Type B pancreatic cell (in vitro differentiated cells): ENCODE measurements at regions not wholly inside any gene's neighbourhood (a gene's known extent, or its start where the extent isn't known, plus 50 kb on each side); places are given as distances from the start of the nearest gene placed in this dataset.

Experiments used
- DNase-seq: peaks from one replicate; pipeline ENCODE4 v3.0.0; 2021; ENCODE audit warnings: mixed read lengths; ENCODE audit not compliant: unreplicated experiment; ENCODE audit errors: extremely low spot score
- H3K27ac Mint-ChIP-seq: 2 replicates; pipeline ENCODE4 v1.8.0; 2021; ENCODE audit warnings: mild to moderate bottlenecking, mixed read lengths
- H3K27me3 Mint-ChIP-seq: 2 replicates; pipeline ENCODE4 v1.8.0; 2021; ENCODE audit warnings: mixed read lengths
- H3K36me3 Mint-ChIP-seq: 2 replicates; pipeline ENCODE4 v1.8.0; 2021; ENCODE audit warnings: mixed read lengths
- H3K4me1 Mint-ChIP-seq: one replicate; pipeline ENCODE4 v1.8.0; 2021; ENCODE audit warnings: mixed read lengths; ENCODE audit not compliant: unreplicated experiment
- H3K4me3 Mint-ChIP-seq: 2 replicates; pipeline ENCODE4 v1.8.0; 2021; ENCODE audit warnings: mild to moderate bottlenecking, mixed read lengths
- H3K9me3 Mint-ChIP-seq: 2 replicates; pipeline ENCODE4 v1.8.0; 2021; ENCODE audit warnings: mixed read lengths
- TF ChIP-seq, protein P1 (sequence below): fragments of 200-600 bp; sonication (generic); conservative IDR thresholded peaks from 2 replicates; pipeline ENCODE4 v1.5.0; 2021; ENCODE audit warnings: antibody characterized with exemption, mild to moderate bottlenecking

DNA sequence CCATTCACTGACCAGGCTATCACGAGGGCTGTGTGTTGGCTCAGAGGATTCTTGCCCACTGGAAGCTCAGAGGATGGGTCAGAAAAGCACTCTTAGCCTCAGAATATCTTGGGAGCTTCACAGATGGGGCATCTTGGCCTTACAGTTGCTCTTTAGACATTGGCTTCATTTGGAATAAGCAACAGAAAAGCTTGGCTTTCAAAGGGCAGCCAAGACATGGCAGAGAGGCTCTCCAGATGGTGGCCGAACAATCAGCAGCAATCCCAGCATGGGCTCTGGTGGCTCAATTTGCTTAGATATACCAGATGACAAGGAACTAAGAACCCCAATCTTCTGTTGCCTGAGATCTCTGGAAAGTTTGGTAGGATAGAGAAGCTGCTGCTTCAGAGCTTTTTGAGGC lies 446.2 kb downstream of the ADRA2A start:
- TF ChIP-seq, protein P1, sequence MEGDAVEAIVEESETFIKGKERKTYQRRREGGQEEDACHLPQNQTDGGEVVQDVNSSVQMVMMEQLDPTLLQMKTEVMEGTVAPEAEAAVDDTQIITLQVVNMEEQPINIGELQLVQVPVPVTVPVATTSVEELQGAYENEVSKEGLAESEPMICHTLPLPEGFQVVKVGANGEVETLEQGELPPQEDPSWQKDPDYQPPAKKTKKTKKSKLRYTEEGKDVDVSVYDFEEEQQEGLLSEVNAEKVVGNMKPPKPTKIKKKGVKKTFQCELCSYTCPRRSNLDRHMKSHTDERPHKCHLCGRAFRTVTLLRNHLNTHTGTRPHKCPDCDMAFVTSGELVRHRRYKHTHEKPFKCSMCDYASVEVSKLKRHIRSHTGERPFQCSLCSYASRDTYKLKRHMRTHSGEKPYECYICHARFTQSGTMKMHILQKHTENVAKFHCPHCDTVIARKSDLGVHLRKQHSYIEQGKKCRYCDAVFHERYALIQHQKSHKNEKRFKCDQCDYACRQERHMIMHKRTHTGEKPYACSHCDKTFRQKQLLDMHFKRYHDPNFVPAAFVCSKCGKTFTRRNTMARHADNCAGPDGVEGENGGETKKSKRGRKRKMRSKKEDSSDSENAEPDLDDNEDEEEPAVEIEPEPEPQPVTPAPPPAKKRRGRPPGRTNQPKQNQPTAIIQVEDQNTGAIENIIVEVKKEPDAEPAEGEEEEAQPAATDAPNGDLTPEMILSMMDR = no peak
- DNase-seq = no peak
- Mint-ChIP-seq H3K27ac (no peak overlapping the region), H3K4me1 (no peaks in the 10 kb centered on the region), H3K9me3 (no peaks in the 10 kb centered on the region), H3K27me3 (peaks cover 5% of the 10 kb centered on the region), H3K4me3 (no peak overlapping the region), H3K36me3 (no peaks in the 10 kb centered on the region)

DNA sequence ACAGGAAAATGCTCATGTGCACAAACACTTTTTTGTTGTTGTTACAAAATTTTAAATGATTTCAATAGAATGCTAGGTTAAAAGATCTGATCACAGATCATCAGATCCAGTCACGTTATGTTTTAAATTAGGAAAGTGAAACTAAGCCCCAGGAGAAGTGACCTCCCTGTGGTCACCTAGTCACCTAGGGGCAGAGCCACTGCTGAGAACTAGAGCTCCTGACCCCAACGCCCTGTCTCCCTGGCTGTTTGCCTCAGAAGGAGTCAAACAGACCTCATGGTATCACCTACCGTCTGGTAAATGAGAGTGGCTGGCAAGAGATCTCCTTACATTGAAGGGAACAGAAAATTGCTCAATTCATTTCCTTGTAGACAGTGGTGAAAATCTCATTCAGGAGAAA lies 447.3 kb downstream of the ADRA2A start:
- TF ChIP-seq, protein P1 = no peak
- Mint-ChIP-seq H3K36me3 (no peaks in the 10 kb centered on the region), H3K27me3 (peaks cover 5% of the 10 kb centered on the region), H3K9me3 (no peaks in the 10 kb centered on the region), H3K27ac (no peak overlapping the region), H3K4me1 (no peaks in the 10 kb centered on the region), H3K4me3 (no peak overlapping the region)
- DNase-seq = no peak

DNA sequence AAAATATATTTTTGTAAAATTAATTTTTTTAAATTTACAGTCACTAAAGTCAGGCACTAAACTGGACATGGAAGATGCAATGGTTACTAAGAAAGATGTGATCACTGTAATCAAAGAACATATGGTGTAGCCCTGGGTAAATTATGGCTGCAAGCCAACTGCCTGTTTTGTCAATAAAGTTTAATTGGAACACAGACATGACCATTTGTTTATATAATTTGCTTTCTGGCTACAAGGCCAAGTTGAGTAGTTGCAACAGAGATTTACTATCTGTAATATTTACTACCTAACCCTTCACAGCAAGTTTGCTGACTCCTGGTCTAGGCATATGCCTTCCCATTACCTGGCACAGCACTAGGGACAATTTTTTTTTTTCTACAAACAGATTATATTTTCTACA lies 448.9 kb downstream of the ADRA2A start:
- no peaks in the 10 kb centered on the region for H3K9me3 Mint-ChIP-seq
- TF ChIP-seq, protein P1 = no peak
- H3K27me3 Mint-ChIP-seq = no peaks in the 10 kb centered on the region
- H3K36me3 Mint-ChIP-seq = no peaks in the 10 kb centered on the region
- DNase-seq = no peak
- no peaks in the 10 kb centered on the region for H3K4me1 Mint-ChIP-seq
- no peak overlapping the region for H3K27ac Mint-ChIP-seq
- no peak overlapping the region for H3K4me3 Mint-ChIP-seq

DNA sequence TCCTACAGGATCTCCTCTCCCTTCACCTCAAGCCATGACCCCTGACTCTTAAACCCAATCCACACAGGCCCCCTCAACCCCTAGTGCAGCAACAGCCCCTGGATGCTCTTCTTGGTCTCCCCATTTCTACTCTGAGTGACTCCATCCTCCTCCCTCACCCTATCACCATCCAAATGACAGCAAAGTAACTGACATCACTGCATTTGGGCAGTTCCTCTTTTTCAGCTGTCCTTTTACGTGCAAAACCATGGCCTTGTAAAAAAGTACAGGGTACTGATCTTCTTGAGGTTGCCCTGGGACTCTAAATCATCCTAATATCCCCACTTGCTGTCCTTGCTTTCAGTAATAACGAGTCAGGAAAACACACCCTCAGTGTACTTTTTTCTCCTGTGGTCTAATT lies 454.9 kb downstream of the ADRA2A start:
- peaks cover 5% of the 10 kb centered on the region for H3K27me3 Mint-ChIP-seq
- H3K4me1 Mint-ChIP-seq = no peaks in the 10 kb centered on the region
- H3K9me3 Mint-ChIP-seq = no peaks in the 10 kb centered on the region
- H3K27ac Mint-ChIP-seq = no peak overlapping the region
- no peaks in the 10 kb centered on the region for H3K36me3 Mint-ChIP-seq
- H3K4me3 Mint-ChIP-seq = no peak overlapping the region
- DNase-seq = no peak
- TF ChIP-seq, protein P1 = no peak

DNA sequence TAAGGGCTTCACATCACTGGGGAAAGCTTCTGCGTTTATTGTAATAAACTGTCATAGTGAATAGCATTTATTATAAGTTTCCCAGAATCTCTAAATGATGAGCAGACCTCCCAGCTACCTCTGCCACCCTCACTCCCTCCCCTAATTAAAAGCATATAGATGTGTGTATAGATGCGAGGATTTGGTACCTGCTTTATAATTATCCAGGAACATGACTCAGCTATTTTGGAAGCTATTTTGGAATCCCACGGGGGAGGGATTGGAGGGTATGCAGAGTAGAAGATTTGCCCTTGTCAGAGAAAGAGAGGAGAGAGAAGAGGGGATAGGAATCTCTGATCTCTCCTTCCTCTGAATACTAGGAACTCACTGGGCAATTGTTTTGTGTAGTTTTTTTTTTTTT lies 455.3 kb downstream of the ADRA2A start:
- H3K9me3 Mint-ChIP-seq = no peaks in the 10 kb centered on the region
- peaks cover 5% of the 10 kb centered on the region for H3K27me3 Mint-ChIP-seq
- no peak overlapping the region for H3K4me3 Mint-ChIP-seq
- no peak for DNase-seq
- H3K4me1 Mint-ChIP-seq = no peaks in the 10 kb centered on the region
- H3K36me3 Mint-ChIP-seq = no peaks in the 10 kb centered on the region
- no peak overlapping the region for H3K27ac Mint-ChIP-seq
- TF ChIP-seq, protein P1 = no peak

DNA sequence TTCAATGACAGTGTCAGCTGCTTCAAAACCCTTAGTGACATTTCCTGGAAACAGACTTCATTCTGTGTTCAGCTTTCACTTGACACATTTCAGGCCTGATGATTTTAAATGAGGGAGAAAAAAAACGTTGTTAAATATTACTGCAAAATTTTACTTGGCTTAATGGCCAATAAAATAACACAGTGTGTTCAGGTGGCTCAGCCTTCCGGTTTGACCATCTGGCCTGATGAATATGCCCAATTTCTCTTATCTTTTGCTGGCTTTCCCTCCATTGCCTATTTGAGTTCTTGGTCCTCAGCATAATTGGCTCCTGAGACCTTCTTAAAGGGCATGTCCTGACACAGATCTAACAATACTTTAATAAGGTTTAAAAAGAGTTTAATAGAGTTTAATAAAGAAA lies 462.4 kb downstream of the ADRA2A start:
- Mint-ChIP-seq H3K4me1 (no peaks in the 10 kb centered on the region), H3K9me3 (no peaks in the 10 kb centered on the region), H3K4me3 (no peak overlapping the region), H3K36me3 (no peaks in the 10 kb centered on the region), H3K27ac (no peak overlapping the region), H3K27me3 (peaks cover 4% of the 10 kb centered on the region)
- no peak for DNase-seq
- TF ChIP-seq, protein P1 = no peak
